ENCODE measurements at regions not wholly inside any gene's neighbourhood (a gene's known extent, or its start where the extent isn't known, plus 50 kb on each side); places are given as distances from the start of the nearest gene placed in this dataset.

DNA sequence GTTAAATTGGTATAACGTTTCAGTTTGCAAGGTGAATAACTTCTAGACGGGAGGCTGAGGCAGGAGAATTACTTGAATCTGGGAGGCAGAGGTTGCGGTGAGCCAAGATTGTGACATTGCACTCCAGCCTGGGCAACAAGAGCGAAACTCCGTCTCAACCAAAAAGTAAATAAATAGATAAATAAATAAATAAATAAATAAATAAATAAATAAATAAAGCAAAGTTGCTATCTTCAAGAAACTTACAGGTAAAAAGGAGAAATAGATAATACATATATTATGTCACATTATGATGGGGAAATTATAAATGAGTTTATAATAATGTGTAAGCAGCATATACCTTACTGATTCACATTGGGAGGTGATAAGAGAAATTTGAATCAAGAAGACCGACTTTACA lies 1966.0 kb downstream of the PCDH7 start:
- Histone ChIP-seq H3K27ac (ENCODE audit: low read depth in 1 of 2, low read length in 2 of 2) (no peak overlapping the region), H3K79me2 (ENCODE audit: insufficient read depth, low read length) (no peaks in the 10 kb centered on the region), H3K4me1 (ENCODE audit: control insufficient read depth in 1 of 2, insufficient read depth in 2 of 2, low read length in 2 of 2) (no peaks in the 10 kb centered on the region), H3K36me3 (replicated peaks in 1 of 2; ENCODE audit: control insufficient read depth in 1 of 2, insufficient read depth in 2 of 2, low read length in 2 of 2) (no peaks in the 10 kb centered on the region), H3K27me3 (ENCODE audit: control insufficient read depth in 2 of 2, insufficient read depth in 2 of 2, low read length in 2 of 2) (no peaks in the 10 kb centered on the region), H2AFZ (ENCODE audit: insufficient read depth, low read depth, low read length, poor library complexity, severe bottlenecking) (no peak overlapping the region), H3K9ac (ENCODE audit: insufficient read depth, low read length, poor library complexity, severe bottlenecking) (no peak overlapping the region), H3K4me3 (replicated peaks in 1 of 3; ENCODE audit: low read depth in 2 of 3, low read length in 3 of 3) (no peak overlapping the region), H3K4me2 (replicated peaks; ENCODE audit: extremely low read depth, low read length, poor library complexity, severe bottlenecking) (no peak overlapping the region), H3K9me3 (replicated peaks in 1 of 2; ENCODE audit: control insufficient read depth in 1 of 2, insufficient read depth in 1 of 2, low read length in 2 of 2) (no peaks in the 10 kb centered on the region), H4K20me1 (ENCODE audit: insufficient read depth, low read length) (no peaks in the 10 kb centered on the region)
- H3K27ac Mint-ChIP-seq: no peak overlapping the region
- intact Hi-C loops (cut with micrococcal nuclease): no loop called here
- H3K9me3 Mint-ChIP-seq: peaks cover 0 to 6% (median 1%) of the 10 kb centered on the region in 7 donors
- H3K36me3 Mint-ChIP-seq: no peaks in the 10 kb centered on the region
- no peak for DNase-seq
- WGBS (ENCODE audit: insufficient coverage): 100% methylated on average over 1 of the region's 6 CpGs
- no peak for TF ChIP-seq CTCF (IDR thresholded peaks at IDR 0.05)
- H3K4me1 Mint-ChIP-seq: no peaks in the 10 kb centered on the region
- no peak overlapping the region for H3K4me3 Mint-ChIP-seq
- peaks cover 0 to 2% (median 0%) of the 10 kb centered on the region in 3 donors for H3K27me3 Mint-ChIP-seq (ENCODE audit: low read depth in 3 of 3)

- TF ChIP-seq CTCF (IDR thresholded peaks at IDR 0.05): no peak
- H3K4me2 ChIP-seq (replicated peaks; ENCODE audit: extremely low read depth, low read length, poor library complexity, severe bottlenecking): no peak overlapping the region
- no peak overlapping the region for H3K27ac Mint-ChIP-seq
- H3K79me2 ChIP-seq (ENCODE audit: insufficient read depth, low read length): no peaks in the 10 kb centered on the region
- DNase-seq: no peak
- no peak overlapping the region for H3K4me3 Mint-ChIP-seq
- H3K9ac ChIP-seq (ENCODE audit: insufficient read depth, low read length, poor library complexity, severe bottlenecking): no peak overlapping the region
- WGBS (ENCODE audit: insufficient coverage): no CpG with 5 or more reads among the region's 3 CpGs
- H3K36me3 ChIP-seq (replicated peaks in 1 of 2; ENCODE audit: control insufficient read depth in 1 of 2, insufficient read depth in 2 of 2, low read length in 2 of 2): no peaks in the 10 kb centered on the region
- H3K27me3 ChIP-seq (ENCODE audit: control insufficient read depth in 2 of 2, insufficient read depth in 2 of 2, low read length in 2 of 2): no peaks in the 10 kb centered on the region
- H3K27me3 Mint-ChIP-seq (ENCODE audit: low read depth in 3 of 3): no peaks in the 10 kb centered on the region
- no peaks in the 10 kb centered on the region for H3K36me3 Mint-ChIP-seq
- H3K4me1 ChIP-seq (ENCODE audit: control insufficient read depth in 1 of 2, insufficient read depth in 2 of 2, low read length in 2 of 2): no peaks in the 10 kb centered on the region
- no peaks in the 10 kb centered on the region for H4K20me1 ChIP-seq (ENCODE audit: insufficient read depth, low read length)
- intact Hi-C loops (cut with micrococcal nuclease): no loop called here
- no peak overlapping the region for H2AFZ ChIP-seq (ENCODE audit: insufficient read depth, low read depth, low read length, poor library complexity, severe bottlenecking)
- no peaks in the 10 kb centered on the region for H3K9me3 ChIP-seq (replicated peaks in 1 of 2; ENCODE audit: control insufficient read depth in 1 of 2, insufficient read depth in 1 of 2, low read length in 2 of 2)
- H3K27ac ChIP-seq (ENCODE audit: low read depth in 1 of 2, low read length in 2 of 2): no peak overlapping the region
- H3K4me1 Mint-ChIP-seq: no peaks in the 10 kb centered on the region
- H3K4me3 ChIP-seq (replicated peaks in 1 of 3; ENCODE audit: low read depth in 2 of 3, low read length in 3 of 3): no peak overlapping the region
- H3K9me3 Mint-ChIP-seq: peaks cover 0 to 5% (median 2%) of the 10 kb centered on the region in 7 donors
Measured at GRCh38 chr4:32689518-32689917, 1969.3 kb downstream of the PCDH7 start.
